Astrocyte of the cerebellum (primary cell): ENCODE measurements at regions not wholly inside any gene's neighbourhood (a gene's known extent, or its start where the extent isn't known, plus 50 kb on each side); places are given as distances from the start of the nearest gene placed in this dataset.

Source experiments
- DNase-seq: peaks from one replicate; pipeline ENCODE4 v3.0.0-alpha.2; 2011; ENCODE audit warnings: low read depth
- H3K4me3 ChIP-seq: 2 replicates; pipeline ENCODE4 v1.5.1; 2011; ENCODE audit warnings: mild to moderate bottlenecking, low read depth, low read length, moderate library complexity
- CTCF ChIP-seq: IDR thresholded peaks from 2 replicates; pipeline ENCODE4 v1.5.1; 2012; ENCODE audit warnings: low read length, low read depth, moderate library complexity, mild to moderate bottlenecking; ENCODE audit errors: missing control alignments
- in situ Hi-C: cut with HindIII; loops from 2 replicates; pipeline ENCODE4 v1.10.0; 2017; ENCODE audit warnings: low sequenced_read_pairs

- in situ Hi-C loops = loop anchor here (25.0 kb wide), 1 partner anchor 460 kb away; no protein-coding TSS in a partner anchor
- no peak for DNase-seq
- H3K4me3 ChIP-seq = no peak overlapping the region
- no peak for TF ChIP-seq CTCF
Observed at GRCh38 chr2:12321886-12322285, 394.9 kb upstream of the TRIB2 start.

DNA sequence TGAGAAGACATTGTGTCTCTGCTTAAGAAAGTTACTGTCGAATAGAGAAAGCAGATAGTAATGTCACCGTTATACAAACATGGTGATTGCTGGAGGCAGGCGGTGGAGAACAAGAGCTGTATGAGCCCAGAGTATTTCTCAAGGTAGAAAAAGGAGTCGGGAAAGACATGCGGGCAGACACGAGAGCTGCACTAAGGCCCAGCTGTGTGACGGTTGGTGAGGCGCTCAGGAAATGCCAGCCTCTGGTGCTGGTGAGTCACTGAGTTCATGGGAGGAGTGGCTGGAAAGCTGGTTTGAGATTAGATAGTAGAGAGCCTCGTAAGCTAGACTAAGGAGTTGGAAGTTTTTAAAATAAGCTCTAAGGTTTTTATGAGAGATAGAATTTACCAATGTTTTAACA lies 390.9 kb upstream of the TRIB2 start:
- no peak for DNase-seq
- in situ Hi-C loops = no loop called here
- no peak overlapping the region for H3K4me3 ChIP-seq
- no peak for TF ChIP-seq CTCF

- no peak for TF ChIP-seq CTCF
- H3K4me3 ChIP-seq = no peak overlapping the region
- in situ Hi-C loops = no loop called here
- no peak for DNase-seq
Observed at GRCh38 chr2:12326449-12327190, 390.1 kb upstream of the TRIB2 start.

DNA sequence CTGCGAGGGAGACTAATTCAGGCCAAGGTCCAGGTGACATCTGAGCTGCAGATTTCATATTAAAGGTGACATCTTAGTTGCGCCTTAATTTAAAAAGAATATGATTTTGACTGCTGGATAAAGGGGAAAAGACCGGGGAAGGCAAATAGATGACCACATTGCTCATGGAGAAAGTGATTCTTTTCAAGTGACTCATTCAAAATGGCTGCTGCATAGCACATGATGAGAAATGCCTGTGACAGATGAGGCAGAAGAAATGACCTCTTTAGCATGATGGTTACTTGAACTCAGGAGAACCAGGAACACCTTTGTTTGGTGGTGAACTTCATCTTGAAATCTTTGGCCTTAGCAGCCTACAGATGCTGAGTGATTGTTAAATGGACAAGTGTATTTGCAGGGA lies 385.8 kb upstream of the TRIB2 start:
- peak; percentile 22 for DNase-seq
- H3K4me3 ChIP-seq = no peak overlapping the region
- in situ Hi-C loops = no loop called here
- no peak for TF ChIP-seq CTCF

- TF ChIP-seq CTCF = no peak
- no peak for DNase-seq
- in situ Hi-C loops = no loop called here
- H3K4me3 ChIP-seq = no peak overlapping the region
Observed at GRCh38 chr2:12331698-12332097, 385.0 kb upstream of the TRIB2 start.

DNA sequence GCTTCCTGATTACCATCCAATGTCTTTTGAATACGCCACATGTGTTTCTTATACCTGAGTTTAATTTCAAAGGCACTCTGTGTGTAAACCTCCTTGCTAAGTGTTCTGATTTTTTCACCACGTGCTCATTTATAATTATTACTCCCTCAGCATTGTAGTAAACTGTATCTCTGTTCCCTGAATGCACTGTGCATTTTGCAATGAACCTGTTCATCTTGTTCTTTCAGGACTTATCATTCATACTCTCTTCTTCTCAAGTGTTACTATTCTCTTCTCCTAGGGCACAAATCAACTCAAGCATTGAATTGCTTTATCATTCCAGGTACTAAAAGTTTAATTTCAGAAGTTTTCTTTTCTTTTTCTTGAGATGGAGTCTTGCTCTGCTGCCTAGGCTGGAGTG lies 383.4 kb upstream of the TRIB2 start:
- no peak for DNase-seq
- H3K4me3 ChIP-seq = no peak overlapping the region
- in situ Hi-C loops = no loop called here
- no peak for TF ChIP-seq CTCF

DNA sequence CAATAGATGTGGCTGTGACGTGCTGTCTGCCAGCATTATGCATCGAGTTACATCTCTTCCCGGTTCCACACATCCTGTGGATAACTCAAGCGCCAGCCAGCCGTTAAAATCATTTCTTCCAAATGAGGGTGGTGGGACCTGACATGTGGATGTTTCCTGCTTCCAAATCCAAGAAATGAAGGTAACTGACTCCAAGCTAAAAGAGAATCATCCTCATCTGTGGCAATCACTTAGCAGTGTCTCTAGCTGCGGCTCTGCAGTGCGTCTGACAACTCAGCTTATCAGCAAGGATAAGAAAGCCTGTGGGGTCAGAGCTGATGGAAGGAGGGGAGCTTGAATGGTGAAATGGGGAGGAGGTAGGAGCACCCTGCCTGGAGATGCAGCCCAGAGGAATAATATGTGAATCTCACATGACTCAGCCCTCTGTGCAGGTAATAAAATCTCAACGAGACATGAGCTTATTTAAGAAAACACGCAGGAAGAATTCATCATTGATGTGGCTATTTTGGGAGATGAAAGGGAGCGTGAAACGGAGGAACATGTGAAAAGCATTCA lies 382.2 kb upstream of the TRIB2 start:
- in situ Hi-C loops = no loop called here
- TF ChIP-seq CTCF = no peak
- no peak overlapping the region for H3K4me3 ChIP-seq
- no peak for DNase-seq
